ENCODE measurements at regions not wholly inside any gene's neighbourhood (a gene's known extent, or its start where the extent isn't known, plus 50 kb on each side); places are given as distances from the start of the nearest gene placed in this dataset.
A peak's percentile ranks its signal among the peaks of the same experiment; 100 is the strongest.

GRCh38 chr14:97523936-97524335, 726.8 kb downstream of the VRK1 start:
- Mint-ChIP-seq H3K9me3 (ENCODE audit: unreplicated experiment) (peaks cover 2% of the 10 kb centered on the region), H3K27me3 (ENCODE audit: unreplicated experiment) (peaks cover 2% of the 10 kb centered on the region)

GRCh38 chr14:97524589-97525319, 727.6 kb downstream of the VRK1 start:
- Mint-ChIP-seq H3K36me3 (ENCODE audit: unreplicated experiment) (peaks cover 4% of the 10 kb centered on the region), H3K4me1 (ENCODE audit: low read depth, unreplicated experiment) (no peaks in the 10 kb centered on the region), H3K27me3 (ENCODE audit: unreplicated experiment) (peaks cover 2% of the 10 kb centered on the region), H3K4me3 (ENCODE audit: unreplicated experiment) (no peak overlapping the region), H3K9me3 (ENCODE audit: unreplicated experiment) (peaks cover 2% of the 10 kb centered on the region), H3K27ac (ENCODE audit: unreplicated experiment) (no peak overlapping the region)
- no peak for DNase-seq
- no peak for TF ChIP-seq CTCF (IDR thresholded peaks at IDR 0.05; ENCODE audit: partially characterized antibody, unreplicated experiment)

More at GRCh38 chr14:97523936-97524335, 726.8 kb downstream of the VRK1 start:
- TF ChIP-seq CTCF (IDR thresholded peaks at IDR 0.05; ENCODE audit: partially characterized antibody, unreplicated experiment), result no peak
- H3K27ac Mint-ChIP-seq (ENCODE audit: unreplicated experiment), result no peak overlapping the region
- DNase-seq, result no peak
- H3K4me1 Mint-ChIP-seq (ENCODE audit: low read depth, unreplicated experiment), result no peaks in the 10 kb centered on the region
- H3K36me3 Mint-ChIP-seq (ENCODE audit: unreplicated experiment), result peaks cover 4% of the 10 kb centered on the region
- no peak overlapping the region for H3K4me3 Mint-ChIP-seq (ENCODE audit: unreplicated experiment)

- Mint-ChIP-seq H3K9me3 (ENCODE audit: unreplicated experiment) (peaks cover 2% of the 10 kb centered on the region), H3K27ac (ENCODE audit: unreplicated experiment) (peak overlapping the region; percentile 12), H3K4me3 (ENCODE audit: unreplicated experiment) (no peak overlapping the region), H3K4me1 (ENCODE audit: low read depth, unreplicated experiment) (no peaks in the 10 kb centered on the region), H3K27me3 (ENCODE audit: unreplicated experiment) (no peaks in the 10 kb centered on the region), H3K36me3 (ENCODE audit: unreplicated experiment) (peaks cover 9% of the 10 kb centered on the region)
- no peak for TF ChIP-seq CTCF (IDR thresholded peaks at IDR 0.05; ENCODE audit: partially characterized antibody, unreplicated experiment)
- DNase-seq, result no peak
Observed at GRCh38 chr14:97527993-97528392, 730.8 kb downstream of the VRK1 start.

- no peak for TF ChIP-seq CTCF (IDR thresholded peaks at IDR 0.05; ENCODE audit: partially characterized antibody, unreplicated experiment)
- peaks cover 2% of the 10 kb centered on the region for H3K9me3 Mint-ChIP-seq (ENCODE audit: unreplicated experiment)
- no peak for DNase-seq
- no peaks in the 10 kb centered on the region for H3K4me1 Mint-ChIP-seq (ENCODE audit: low read depth, unreplicated experiment)
- peaks cover 9% of the 10 kb centered on the region for H3K36me3 Mint-ChIP-seq (ENCODE audit: unreplicated experiment)
- H3K27ac Mint-ChIP-seq (ENCODE audit: unreplicated experiment), result no peak overlapping the region
- H3K4me3 Mint-ChIP-seq (ENCODE audit: unreplicated experiment), result no peak overlapping the region
- H3K27me3 Mint-ChIP-seq (ENCODE audit: unreplicated experiment), result no peaks in the 10 kb centered on the region
Observed at GRCh38 chr14:97532052-97532451, 734.9 kb downstream of the VRK1 start.

- H3K36me3 Mint-ChIP-seq (ENCODE audit: unreplicated experiment), result peaks cover 5% of the 10 kb centered on the region
- no peak overlapping the region for H3K27ac Mint-ChIP-seq (ENCODE audit: unreplicated experiment)
- H3K9me3 Mint-ChIP-seq (ENCODE audit: unreplicated experiment), result no peaks in the 10 kb centered on the region
- no peak overlapping the region for H3K4me3 Mint-ChIP-seq (ENCODE audit: unreplicated experiment)
- peaks cover 2% of the 10 kb centered on the region for H3K4me1 Mint-ChIP-seq (ENCODE audit: low read depth, unreplicated experiment)
- no peaks in the 10 kb centered on the region for H3K27me3 Mint-ChIP-seq (ENCODE audit: unreplicated experiment)
- no peak for TF ChIP-seq CTCF (IDR thresholded peaks at IDR 0.05; ENCODE audit: partially characterized antibody, unreplicated experiment)
- no peak for DNase-seq
Observed at GRCh38 chr14:97536421-97536820, 739.2 kb downstream of the VRK1 start.
